ENCODE measurements at regions not wholly inside any gene's neighbourhood (a gene's known extent, or its start where the extent isn't known, plus 50 kb on each side); places are given as distances from the start of the nearest gene placed in this dataset.

GRCh38 chr16:60230666-60231065 lies 1496.5 kb upstream of the GOT2 start:
- no peak for TF ChIP-seq CTCF (IDR thresholded peaks at IDR 0.05)
- Histone ChIP-seq H3K4me3 (no peak overlapping the region), H3K4me1 (no peaks in the 10 kb centered on the region), H3K27ac (no peak overlapping the region), H3K36me3 (no peaks in the 10 kb centered on the region), H3K27me3 (no peaks in the 10 kb centered on the region), H3K9me3 (no peaks in the 10 kb centered on the region)
- no peak for DNase-seq (ENCODE audit: low spot score)

GRCh38 chr16:60225541-60225940 lies 1491.4 kb upstream of the GOT2 start:
- H3K27ac ChIP-seq, result no peak overlapping the region
- no peaks in the 10 kb centered on the region for H3K36me3 ChIP-seq
- no peak overlapping the region for H3K4me3 ChIP-seq
- H3K9me3 ChIP-seq, result no peaks in the 10 kb centered on the region
- no peak for TF ChIP-seq CTCF (IDR thresholded peaks at IDR 0.05)
- no peaks in the 10 kb centered on the region for H3K4me1 ChIP-seq
- DNase-seq (ENCODE audit: low spot score), result no peak
- H3K27me3 ChIP-seq, result no peaks in the 10 kb centered on the region

GRCh38 chr16:60217787-60218186 lies 1483.7 kb upstream of the GOT2 start:
- no peak for DNase-seq (ENCODE audit: low spot score)

DNA sequence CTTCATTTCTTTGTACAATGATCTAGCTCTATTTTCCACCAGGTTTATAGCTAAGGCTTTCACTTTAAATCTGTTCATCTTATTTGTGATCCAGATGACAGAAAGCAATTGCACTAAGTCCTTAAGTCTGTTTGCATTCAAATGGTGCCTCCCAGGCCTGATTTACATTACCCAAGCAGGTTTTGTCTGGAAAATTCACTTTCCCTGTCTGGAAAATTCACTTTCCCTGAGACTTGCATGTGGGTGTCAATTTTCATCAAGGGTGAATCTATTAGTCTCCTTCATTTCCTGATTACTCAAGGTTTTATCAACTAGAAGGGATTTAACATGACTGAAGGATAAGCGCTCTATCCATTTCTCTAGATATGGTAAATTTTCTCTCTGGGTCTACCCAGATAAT lies 1480.2 kb upstream of the GOT2 start:
- DNase-seq (ENCODE audit: low spot score), result no peak
- TF ChIP-seq CTCF (IDR thresholded peaks at IDR 0.05), result no peak
- H3K27me3 ChIP-seq, result no peaks in the 10 kb centered on the region
- H3K4me1 ChIP-seq, result no peaks in the 10 kb centered on the region
- H3K4me3 ChIP-seq, result no peak overlapping the region
- H3K9me3 ChIP-seq, result no peaks in the 10 kb centered on the region
- no peak overlapping the region for H3K27ac ChIP-seq
- no peaks in the 10 kb centered on the region for H3K36me3 ChIP-seq

More at GRCh38 chr16:60217787-60218186, 1483.7 kb upstream of the GOT2 start:
- no peaks in the 10 kb centered on the region for H3K4me1 ChIP-seq
- H3K27ac ChIP-seq, result no peak overlapping the region
- no peaks in the 10 kb centered on the region for H3K9me3 ChIP-seq
- no peak overlapping the region for H3K4me3 ChIP-seq
- no peaks in the 10 kb centered on the region for H3K27me3 ChIP-seq
- no peaks in the 10 kb centered on the region for H3K36me3 ChIP-seq
- TF ChIP-seq CTCF (IDR thresholded peaks at IDR 0.05), result no peak

- DNase-seq (ENCODE audit: low spot score), result no peak
- no peak for TF ChIP-seq CTCF (IDR thresholded peaks at IDR 0.05)
- Histone ChIP-seq H3K27me3 (no peaks in the 10 kb centered on the region), H3K4me3 (no peak overlapping the region), H3K4me1 (no peaks in the 10 kb centered on the region), H3K9me3 (no peaks in the 10 kb centered on the region), H3K36me3 (no peaks in the 10 kb centered on the region), H3K27ac (no peak overlapping the region)
Observed at GRCh38 chr16:60206516-60206915, 1472.4 kb upstream of the GOT2 start.

DNA sequence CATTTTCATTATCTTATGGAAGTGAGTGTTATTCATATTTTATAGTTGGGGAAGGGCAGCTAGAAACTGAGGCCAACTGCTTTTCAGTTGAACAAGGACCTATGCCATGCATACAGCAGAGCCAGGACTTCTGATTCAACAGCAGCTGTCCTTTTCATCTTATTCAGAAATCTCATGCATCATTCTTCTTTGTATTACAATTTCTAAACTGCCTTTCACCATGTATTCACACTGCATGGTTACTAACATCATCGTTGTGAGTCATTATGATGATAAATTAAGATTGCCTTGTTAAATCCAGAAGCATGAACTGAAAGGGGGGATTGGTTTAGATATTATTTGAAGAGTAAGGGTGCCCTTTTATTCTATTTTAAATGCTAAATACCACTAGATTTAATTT lies 1470.1 kb upstream of the GOT2 start:
- Histone ChIP-seq H3K27ac (no peak overlapping the region), H3K4me1 (no peaks in the 10 kb centered on the region), H3K9me3 (no peaks in the 10 kb centered on the region), H3K4me3 (no peak overlapping the region), H3K27me3 (no peaks in the 10 kb centered on the region), H3K36me3 (no peaks in the 10 kb centered on the region)
- DNase-seq (ENCODE audit: low spot score), result no peak
- TF ChIP-seq CTCF (IDR thresholded peaks at IDR 0.05), result no peak
